Eye (tissue), 1 donor: ENCODE measurements at regions not wholly inside any gene's neighbourhood (a gene's known extent, or its start where the extent isn't known, plus 50 kb on each side); places are given as distances from the start of the nearest gene placed in this dataset.
"Not testable (repeated sequence)": the region's sequence is repeated elsewhere in the genome, so short reads cannot be mapped to it uniquely, and the experiment has no call there.

ENCODE experiments used
- DNase-seq: peaks from one replicate; pipeline ENCODE4 v3.0.0-alpha.2; 2015

DNA sequence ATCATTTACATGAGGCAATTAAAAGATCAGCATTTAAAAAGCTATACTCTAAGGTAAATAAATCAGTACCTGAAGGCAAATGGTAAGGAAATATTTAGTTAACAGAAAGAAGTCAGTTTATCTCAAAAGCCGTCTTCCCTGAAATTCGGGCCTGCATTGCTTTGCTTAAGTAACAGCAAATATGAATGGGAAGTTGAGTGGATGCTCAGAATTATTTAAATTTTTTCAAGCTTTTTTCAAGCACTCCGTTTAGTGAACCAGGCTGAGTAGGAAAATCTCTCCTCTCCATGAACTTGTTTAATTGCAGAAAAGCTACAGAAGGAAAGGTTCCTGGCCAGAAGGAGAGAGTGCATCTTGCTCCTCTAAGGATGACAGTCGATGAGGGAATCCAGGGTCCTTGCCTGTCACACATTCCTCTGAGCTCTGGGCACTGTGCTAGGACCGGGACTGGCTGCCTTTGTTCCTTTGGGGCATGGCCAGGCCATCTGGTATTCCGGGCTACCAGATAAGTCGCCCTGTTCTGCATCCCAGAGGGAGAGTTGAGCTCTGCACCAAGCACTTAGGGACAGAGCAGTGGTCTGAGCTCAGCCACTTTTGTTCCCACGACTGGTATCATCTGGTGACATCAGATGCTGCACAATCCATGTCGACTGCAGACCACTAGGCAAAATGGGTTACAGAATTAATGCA, 77.6 kb downstream of the RIN2 start:
- peak; percentile 66 for DNase-seq

GRCh38 chr20:19838468-19838867, 80.4 kb downstream of the RIN2 start:
- no peak for DNase-seq

DNA sequence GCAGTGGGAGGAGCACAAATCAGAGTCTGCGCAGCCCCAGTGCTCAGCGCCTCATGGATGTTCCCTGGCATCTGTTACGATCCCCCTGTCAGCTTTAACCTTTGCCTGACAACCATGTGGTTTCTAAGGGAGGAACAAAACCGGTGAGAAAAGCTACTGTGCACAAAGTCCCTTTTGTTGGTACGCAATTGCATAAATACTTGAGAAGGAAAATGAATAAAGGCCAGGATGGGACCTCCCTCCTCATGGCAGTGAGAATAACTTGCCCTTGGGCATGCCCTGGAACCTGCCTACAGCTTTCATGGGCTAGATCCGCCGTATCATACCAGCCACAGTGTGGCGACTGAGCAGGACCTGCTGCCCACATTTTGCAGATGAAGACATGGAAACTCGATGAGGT, 81.0 kb downstream of the RIN2 start:
- DNase-seq, result no peak

DNA sequence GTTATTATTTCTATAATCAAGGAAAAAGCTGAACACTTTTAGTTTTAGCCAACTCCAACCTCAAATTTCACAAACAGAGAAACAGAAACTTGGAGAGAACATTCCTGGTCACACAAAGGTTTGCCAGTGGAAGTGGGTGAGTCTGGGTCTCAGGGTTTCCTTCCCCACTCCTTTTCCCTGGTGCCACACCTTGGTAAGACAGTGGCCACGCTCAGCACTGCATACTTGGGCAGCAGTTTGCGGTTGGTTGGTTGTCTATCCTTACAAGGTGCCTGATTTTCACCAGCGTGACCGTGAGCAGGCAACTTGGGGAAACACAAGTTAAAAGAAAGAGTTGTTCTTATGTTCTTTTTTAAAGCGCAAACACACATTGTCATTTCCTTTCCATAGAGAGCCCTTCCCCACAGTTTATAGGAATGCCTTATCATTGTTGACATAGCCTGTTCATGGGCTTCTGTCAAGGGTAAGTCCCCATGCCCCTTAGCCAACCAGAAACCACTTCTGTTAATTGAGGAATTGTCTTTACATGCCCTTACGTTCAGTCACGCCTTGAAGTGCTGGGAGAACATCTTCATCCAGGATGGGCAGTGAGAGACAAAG, 82.2 kb downstream of the RIN2 start:
- no peak for DNase-seq

DNA sequence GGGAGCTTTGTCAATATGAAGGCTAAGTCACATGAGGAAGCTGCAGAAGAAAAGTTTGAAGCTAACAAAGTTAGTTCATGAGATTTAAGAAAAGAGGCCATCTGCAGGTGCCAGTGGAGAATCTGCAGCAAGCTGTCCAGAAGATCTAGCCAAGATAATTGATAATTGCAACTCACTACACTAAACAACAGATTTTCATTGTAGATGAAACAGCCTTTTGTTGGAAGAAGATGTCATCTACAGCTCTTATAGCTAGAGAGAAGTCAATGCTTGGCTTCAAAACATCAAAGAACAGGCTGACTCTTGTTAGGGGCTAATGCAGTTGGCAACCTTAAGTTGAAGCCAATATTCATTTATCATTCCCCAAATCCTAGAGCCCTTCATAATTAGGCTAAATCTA, 83.7 kb downstream of the RIN2 start:
- no peak for DNase-seq

- not testable (repeated sequence) for DNase-seq
Measured at GRCh38 chr20:19844850-19845249, 86.8 kb downstream of the RIN2 start.

DNA sequence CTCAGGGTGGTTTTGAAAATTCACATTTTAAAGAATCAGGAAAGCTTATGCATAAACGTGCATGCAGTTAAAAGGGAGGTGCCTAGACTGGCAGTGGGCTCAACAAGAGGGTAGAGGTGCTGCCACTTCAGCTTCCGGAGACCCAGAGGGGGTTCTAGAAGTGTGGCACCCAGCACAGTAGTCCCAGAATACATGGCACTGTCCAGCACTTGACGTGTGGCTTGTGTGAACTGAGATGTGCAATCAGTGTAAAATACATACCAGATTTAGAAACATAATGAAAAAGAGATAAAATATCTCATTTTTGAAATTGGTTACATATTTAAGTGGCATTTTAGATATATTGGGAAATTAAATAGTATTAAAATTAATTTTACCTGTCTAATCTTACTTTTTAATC, 89.3 kb downstream of the RIN2 start:
- no peak for DNase-seq

DNA sequence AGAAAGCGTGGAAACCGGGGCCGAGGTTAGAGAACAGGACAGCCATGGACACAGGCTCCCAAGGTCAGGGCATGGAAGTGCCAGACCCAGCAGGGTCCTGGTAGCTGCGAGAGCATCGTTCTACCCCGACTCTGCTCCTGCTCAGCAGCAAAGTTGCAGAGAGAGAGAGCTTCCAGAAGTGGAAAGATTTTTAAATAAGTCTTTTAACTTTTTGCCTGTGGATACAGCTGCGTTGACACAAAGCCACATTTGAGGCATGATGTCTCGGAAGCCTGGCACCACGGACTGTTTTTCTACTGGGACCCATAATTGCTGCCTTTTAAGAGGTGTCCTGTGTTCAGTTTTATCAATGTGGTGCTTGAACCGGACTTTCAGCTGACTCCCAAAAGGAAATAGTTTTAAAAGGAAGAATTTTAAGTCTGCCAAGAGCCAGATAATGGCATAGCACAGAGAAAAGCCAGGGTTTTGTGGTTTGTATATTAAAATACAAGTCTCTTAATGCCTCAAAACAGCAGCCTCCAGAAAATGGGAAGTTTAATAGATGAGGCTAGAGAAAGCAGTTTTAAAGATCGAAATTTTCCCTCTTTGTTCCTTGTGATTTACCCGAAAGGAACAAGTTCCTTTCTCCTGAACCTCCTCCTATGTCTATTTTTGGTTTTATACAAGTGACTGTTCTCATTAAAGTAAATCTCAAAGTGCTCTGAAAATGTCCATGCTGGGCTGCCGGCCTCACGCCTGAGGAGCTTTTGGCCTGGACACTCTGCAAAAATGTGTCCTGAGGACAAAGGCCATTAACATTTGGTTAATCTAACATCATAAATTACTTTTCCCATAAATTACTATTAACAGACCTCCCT, 91.5 kb downstream of the RIN2 start:
- peak; percentile 21 for DNase-seq

GRCh38 chr20:19850198-19850533, 92.1 kb downstream of the RIN2 start:
- DNase-seq, result peak; percentile 78

DNA sequence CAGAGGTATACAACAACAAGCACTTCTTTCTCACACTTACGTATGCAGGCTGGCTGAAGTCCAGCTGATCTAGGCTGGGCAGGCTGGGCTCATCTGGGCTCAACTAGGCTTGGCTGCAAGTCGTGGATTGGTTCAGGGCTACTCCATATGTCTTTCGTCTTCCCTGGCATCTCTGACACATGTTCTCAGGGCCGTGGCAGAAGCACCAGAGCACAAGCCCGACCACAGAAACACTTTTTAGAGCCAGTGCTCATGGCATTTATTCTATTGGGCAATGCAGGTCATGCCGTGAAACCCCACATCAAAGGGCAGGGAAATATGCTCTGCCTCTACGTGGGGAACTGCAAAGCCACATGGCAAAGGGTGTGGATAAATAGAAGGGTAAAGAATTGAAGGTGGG, 93.8 kb downstream of the RIN2 start:
- no peak for DNase-seq

DNA sequence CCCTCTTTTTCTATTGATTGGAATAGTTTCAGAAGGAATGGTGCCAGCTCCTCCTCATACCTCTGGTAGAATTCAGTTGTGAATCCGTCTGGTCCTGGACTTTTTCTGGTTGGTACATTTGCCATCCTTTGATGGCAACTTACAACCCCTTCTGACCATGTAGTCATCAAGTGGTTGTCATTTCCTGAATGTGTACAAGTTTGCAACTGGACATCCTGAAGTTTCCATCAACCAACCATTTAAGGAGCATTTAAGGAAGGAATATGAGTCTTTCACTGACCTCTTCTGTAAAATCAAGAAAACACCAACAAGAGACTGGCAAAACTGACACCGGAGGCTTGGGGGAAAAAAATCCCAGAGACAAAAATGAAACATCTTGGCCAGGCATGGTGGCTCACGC, 97.4 kb downstream of the RIN2 start:
- DNase-seq, result no peak

- no peak for DNase-seq
Measured at GRCh38 chr20:19858466-19859371, 100.7 kb downstream of the RIN2 start.

- no peak for DNase-seq
Measured at GRCh38 chr20:19859444-19859843, 101.4 kb downstream of the RIN2 start.

GRCh38 chr20:19860737-19861136, 102.7 kb downstream of the RIN2 start:
- no peak for DNase-seq

- DNase-seq, result no peak
Measured at GRCh38 chr20:19861147-19861759, 103.2 kb downstream of the RIN2 start.

DNA sequence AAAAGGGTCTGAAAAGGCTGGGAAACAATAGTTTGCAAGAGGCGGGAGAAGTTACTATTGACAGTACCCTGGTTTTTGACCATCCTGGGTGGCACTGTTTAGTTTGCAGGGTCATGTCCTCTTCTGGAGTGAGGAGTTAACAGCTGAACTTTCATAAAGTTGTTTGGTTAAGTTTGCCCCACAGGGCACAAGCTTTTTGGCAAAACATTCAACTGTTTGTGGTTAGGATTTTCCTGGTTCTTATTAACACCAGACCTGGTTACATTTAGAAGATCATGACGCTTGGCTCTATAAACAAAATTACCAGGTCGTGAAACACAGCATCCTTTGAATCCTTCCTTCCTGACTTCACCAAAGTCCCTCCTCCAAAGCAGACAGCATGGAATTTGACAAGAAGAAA, 106.1 kb downstream of the RIN2 start:
- DNase-seq, result no peak

DNA sequence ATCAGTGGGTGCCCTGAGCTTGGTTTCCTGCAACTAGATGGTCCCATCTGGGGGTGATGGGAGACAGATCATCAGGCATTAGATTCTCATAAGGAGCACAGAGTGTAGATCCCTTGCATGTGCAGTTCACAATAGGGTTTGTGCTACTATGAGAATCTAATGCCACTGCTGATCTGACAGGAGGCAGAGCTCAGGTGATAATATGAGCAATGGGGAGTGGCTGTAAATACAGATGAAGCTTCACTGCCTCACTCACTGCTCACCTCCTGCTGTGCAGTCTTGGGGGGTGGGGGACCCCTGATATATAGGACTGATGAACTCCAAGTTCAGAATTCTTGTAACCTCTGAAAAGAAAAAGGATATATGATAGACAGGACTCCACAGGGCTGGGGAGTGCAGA, 108.0 kb downstream of the RIN2 start:
- DNase-seq, result no peak

DNA sequence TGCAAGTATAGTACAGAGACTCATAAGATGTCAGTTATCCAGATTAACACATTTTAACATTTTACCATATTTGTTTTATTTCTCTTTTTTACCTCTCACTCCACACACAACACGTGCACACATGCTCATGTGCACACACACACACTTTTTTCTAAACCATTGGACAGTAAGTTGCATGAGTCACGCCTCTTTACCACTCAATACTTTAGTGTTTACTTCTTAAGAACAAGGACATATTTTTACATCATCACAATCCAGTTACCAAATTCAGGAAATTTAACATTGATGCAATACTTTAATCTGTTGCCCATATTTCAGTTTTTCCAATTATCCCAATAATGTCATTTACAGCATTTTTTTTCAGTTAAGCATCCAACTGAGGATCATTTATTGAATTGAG, 109.0 kb downstream of the RIN2 start:
- no peak for DNase-seq

DNA sequence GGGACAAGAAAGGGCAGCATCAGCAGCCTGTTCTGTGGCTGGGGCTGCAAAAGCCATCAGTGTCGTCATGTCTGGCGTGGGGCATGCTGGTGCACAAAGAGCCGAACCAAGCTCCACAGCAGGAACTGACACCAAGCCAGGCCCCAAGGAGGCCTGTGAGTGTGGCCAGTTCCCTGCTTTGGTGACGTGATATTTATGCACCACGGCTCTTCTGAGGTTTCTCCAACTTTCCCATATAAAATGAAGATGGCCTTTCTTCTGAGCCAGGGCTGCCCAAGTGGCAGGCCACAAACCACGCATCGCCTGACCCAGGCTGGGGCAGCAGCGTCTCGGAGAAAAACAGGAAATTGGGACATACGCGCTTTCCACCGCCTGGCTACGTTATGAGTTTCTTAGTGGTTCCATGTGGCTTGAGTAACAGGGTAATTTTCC, 109.9 kb downstream of the RIN2 start:
- no peak for DNase-seq

- no peak for DNase-seq
Measured at GRCh38 chr20:19868441-19868840, 110.4 kb downstream of the RIN2 start.

DNA sequence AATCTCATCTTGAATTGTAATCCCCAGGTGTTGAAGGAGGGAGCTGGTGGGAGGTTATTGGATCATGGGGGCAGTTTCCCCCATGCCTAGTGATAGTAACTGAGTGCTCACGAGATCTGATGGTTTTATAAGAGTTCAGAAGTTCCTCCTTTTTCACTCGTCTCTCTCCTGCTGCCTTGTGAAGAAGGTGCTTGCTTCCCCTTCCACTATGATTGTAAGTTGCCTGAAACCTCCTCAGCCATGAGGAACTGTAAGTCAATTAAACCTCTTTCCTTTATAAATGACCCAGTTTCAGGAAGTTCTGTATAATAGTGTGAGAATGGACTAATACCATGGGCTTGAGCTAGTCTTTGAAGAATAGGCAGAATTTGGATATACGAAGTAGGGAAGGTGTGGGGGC, 113.9 kb downstream of the RIN2 start:
- no peak for DNase-seq

DNA sequence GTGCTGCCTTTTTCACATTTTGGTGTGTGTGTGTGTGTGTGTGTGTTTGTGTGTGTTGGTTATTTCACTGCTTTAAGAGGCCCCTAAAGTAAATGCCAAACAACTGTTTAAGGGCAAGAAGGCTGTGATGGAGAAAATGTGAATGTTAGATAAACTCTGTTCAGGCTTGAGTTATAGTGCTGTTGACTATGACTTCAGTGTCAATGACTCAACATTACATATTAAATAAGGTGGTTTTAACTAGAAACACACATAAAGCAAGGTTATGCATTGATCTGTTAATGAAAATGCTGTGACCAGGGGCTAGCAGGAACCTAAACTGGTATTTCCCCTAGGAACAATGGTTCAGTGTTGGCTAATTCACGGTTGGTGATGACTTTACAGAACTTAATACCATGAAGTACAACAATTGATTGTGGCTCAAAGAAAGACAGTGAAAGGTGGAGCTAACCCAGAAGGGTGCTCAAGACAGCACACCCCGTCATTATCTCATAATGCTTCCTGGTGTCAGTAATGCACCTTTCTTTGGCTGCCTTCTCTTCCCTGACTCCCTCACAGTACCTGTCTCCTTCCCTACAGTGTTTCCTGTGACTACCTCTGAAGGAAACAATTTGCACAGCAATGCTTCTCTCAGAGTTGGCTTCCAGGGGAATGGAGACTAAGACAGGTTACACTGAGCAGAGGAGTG, 116.1 kb downstream of the RIN2 start:
- no peak for DNase-seq
